WTC11 (cell line): ENCODE measurements at regions not wholly inside any gene's neighbourhood (a gene's known extent, or its start where the extent isn't known, plus 50 kb on each side); places are given as distances from the start of the nearest gene placed in this dataset.

ENCODE experiments used
- ATAC-seq: fragments of 200-7000 bp; cut with Tn5 transposase; 2 replicates; pipeline ENCODE4 v1.10.0; 2021; ENCODE audit warnings: mild to moderate bottlenecking, moderate library complexity
- CTCF ChIA-PET: fragments of 300-600 bp; sonication (Branson Sonifier 250); formaldehyde crosslinking; loops from one replicate; lab custom pipeline; 2021; ENCODE audit warnings: antibody characterized with exemption; lab: Charles Lee
- POLR2A ChIA-PET: fragments of 350-600 bp; sonication (Branson Sonifier 250); formaldehyde crosslinking; loops from one replicate; lab custom pipeline; 2021; ENCODE audit warnings: antibody characterized with exemption; lab: Charles Lee
- DNase-seq: peaks from one replicate; pipeline ENCODE4 v3.0.0; 2021; ENCODE audit warnings: low spot score
- H3K27ac Mint-ChIP-seq: 2 replicates; pipeline ENCODE4 v1.8.0; 2021; ENCODE audit warnings: mixed read lengths
- H3K27me3 Mint-ChIP-seq: 2 replicates; pipeline ENCODE4 v1.8.0; 2021; ENCODE audit warnings: low read depth, mild to moderate bottlenecking, moderate library complexity, mixed read lengths
- H3K36me3 Mint-ChIP-seq: 2 replicates; pipeline ENCODE4 v1.8.0; 2021; ENCODE audit warnings: mixed read lengths
- H3K4me1 Mint-ChIP-seq: 2 replicates; pipeline ENCODE4 v1.8.0; 2022; ENCODE audit warnings: mixed read lengths
- H3K4me3 Mint-ChIP-seq: 2 replicates; pipeline ENCODE4 v1.8.0; 2021; ENCODE audit warnings: mild to moderate bottlenecking, moderate library complexity, mixed read lengths
- H3K9me3 Mint-ChIP-seq: 2 replicates; pipeline ENCODE4 v1.8.0; 2021; ENCODE audit warnings: mixed read lengths
- AFF4 ChIP-seq: sonication (generic); formaldehyde crosslinking; IDR thresholded peaks from 2 replicates; pipeline ENCODE4 v1.8.1; 2023; ENCODE audit warnings: mild to moderate bottlenecking, missing genetic modification reagents, borderline replicate concordance
- E2F5 ChIP-seq: sonication (generic); formaldehyde crosslinking; IDR thresholded peaks from 2 replicates; pipeline ENCODE4 v1.8.1; 2022; ENCODE audit warnings: mild to moderate bottlenecking, moderate library complexity, missing genetic modification reagents
- ERG ChIP-seq: fragments of 250-450 bp; sonication (Bioruptor Pico); IDR thresholded peaks from 2 replicates; pipeline ENCODE4 v1.8.0; 2021; ENCODE audit warnings: mild to moderate bottlenecking
- FOXP4 ChIP-seq: sonication (generic); formaldehyde crosslinking; IDR thresholded peaks from 2 replicates; pipeline ENCODE4 v1.8.0; 2022; ENCODE audit warnings: mild to moderate bottlenecking, missing genetic modification reagents
- NR2C2 ChIP-seq: sonication (generic); formaldehyde crosslinking; IDR thresholded peaks from 2 replicates; pipeline ENCODE4 v1.8.0; 2022; ENCODE audit warnings: mild to moderate bottlenecking, missing genetic modification reagents
- PRRX2 ChIP-seq: fragments of 250-450 bp; sonication (Bioruptor Pico); IDR thresholded peaks from 2 replicates; pipeline ENCODE4 v1.8.0; 2021; ENCODE audit warnings: mild to moderate bottlenecking
- TEAD4 ChIP-seq: sonication (generic); formaldehyde crosslinking; IDR thresholded peaks from 2 replicates; pipeline ENCODE4 v1.8.0; 2022; ENCODE audit warnings: mild to moderate bottlenecking, missing genetic modification reagents
- USF1 ChIP-seq: sonication (generic); formaldehyde crosslinking; IDR thresholded peaks from 2 replicates; pipeline ENCODE4 v1.8.0; 2022; ENCODE audit warnings: mild to moderate bottlenecking, missing genetic modification reagents
- ZNF263 ChIP-seq: sonication (generic); formaldehyde crosslinking; IDR thresholded peaks from 2 replicates; pipeline ENCODE4 v1.8.1; 2022; ENCODE audit warnings: low read depth, mild to moderate bottlenecking, moderate library complexity, missing genetic modification reagents
- TF ChIP-seq, protein P1 (sequence below): sonication (generic); formaldehyde crosslinking; IDR thresholded peaks from 2 replicates; pipeline ENCODE4 v1.8.0; 2023; ENCODE audit warnings: mild to moderate bottlenecking, missing genetic modification reagents
- TF ChIP-seq, protein P2 (sequence below): sonication (generic); formaldehyde crosslinking; IDR thresholded peaks from 2 replicates; pipeline ENCODE4 v1.8.1; 2023; ENCODE audit warnings: mild to moderate bottlenecking, missing genetic modification reagents, moderate library complexity
- TF ChIP-seq, protein P3 (sequence below): sonication (generic); formaldehyde crosslinking; IDR thresholded peaks from 2 replicates; pipeline ENCODE4 v1.8.0; 2023; ENCODE audit warnings: missing genetic modification reagents, mild to moderate bottlenecking, borderline replicate concordance
- TF ChIP-seq, protein P4 (sequence below): sonication (generic); formaldehyde crosslinking; IDR thresholded peaks from 2 replicates; pipeline ENCODE4 v1.8.1; 2023; ENCODE audit warnings: mild to moderate bottlenecking, missing genetic modification reagents, moderate library complexity

DNA sequence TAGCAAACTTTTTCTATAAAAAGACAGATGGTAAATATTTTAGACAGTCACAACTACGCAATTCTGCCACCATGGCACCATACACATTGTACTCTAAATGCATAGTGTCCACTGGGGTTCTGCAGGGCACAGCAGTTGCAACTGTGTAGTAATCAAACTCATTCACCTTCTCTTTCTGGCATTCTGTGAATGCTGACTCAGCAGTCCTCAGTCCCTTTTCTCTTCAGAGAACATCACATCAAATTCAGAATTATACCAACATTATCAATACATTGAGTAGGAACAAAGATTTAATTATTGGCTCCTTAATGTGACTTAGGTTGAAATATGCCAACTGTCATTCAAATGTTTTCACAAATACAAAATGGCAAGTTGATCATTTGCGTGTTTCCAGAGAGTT lies 74.2 kb upstream of the N4BP1 start:
- POLR2A ChIA-PET: no interaction called here
- TF ChIP-seq TEAD4 (CRISPR knock-in tag) (no peak), USF1 (CRISPR knock-in tag) (no peak), FOXP4 (CRISPR knock-in tag) (no peak)
- TF ChIP-seq, protein P1, sequence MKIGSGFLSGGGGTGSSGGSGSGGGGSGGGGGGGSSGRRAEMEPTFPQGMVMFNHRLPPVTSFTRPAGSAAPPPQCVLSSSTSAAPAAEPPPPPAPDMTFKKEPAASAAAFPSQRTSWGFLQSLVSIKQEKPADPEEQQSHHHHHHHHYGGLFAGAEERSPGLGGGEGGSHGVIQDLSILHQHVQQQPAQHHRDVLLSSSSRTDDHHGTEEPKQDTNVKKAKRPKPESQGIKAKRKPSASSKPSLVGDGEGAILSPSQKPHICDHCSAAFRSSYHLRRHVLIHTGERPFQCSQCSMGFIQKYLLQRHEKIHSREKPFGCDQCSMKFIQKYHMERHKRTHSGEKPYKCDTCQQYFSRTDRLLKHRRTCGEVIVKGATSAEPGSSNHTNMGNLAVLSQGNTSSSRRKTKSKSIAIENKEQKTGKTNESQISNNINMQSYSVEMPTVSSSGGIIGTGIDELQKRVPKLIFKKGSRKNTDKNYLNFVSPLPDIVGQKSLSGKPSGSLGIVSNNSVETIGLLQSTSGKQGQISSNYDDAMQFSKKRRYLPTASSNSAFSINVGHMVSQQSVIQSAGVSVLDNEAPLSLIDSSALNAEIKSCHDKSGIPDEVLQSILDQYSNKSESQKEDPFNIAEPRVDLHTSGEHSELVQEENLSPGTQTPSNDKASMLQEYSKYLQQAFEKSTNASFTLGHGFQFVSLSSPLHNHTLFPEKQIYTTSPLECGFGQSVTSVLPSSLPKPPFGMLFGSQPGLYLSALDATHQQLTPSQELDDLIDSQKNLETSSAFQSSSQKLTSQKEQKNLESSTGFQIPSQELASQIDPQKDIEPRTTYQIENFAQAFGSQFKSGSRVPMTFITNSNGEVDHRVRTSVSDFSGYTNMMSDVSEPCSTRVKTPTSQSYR (CRISPR knock-in tag): no peak

GRCh38 chr16:48682971-48683370 lies 73.0 kb upstream of the N4BP1 start:
- ATAC-seq: no peak
- no peak overlapping the region for H3K27ac Mint-ChIP-seq
- no peaks in the 10 kb centered on the region for H3K36me3 Mint-ChIP-seq
- ChIA-PET POLR2A (interaction anchor here (0.6 to 0.7 kb wide), 2 partner anchors 25 to 630 kb away, joined by 3 read pairs; no protein-coding TSS in a partner anchor), CTCF (interaction anchor here (1.5 kb wide), 1 partner anchor 666 kb away, joined by 5 read pairs; no protein-coding TSS in a partner anchor)
- no peaks in the 10 kb centered on the region for H3K9me3 Mint-ChIP-seq
- no peaks in the 10 kb centered on the region for H3K27me3 Mint-ChIP-seq
- H3K4me1 Mint-ChIP-seq: peaks cover 23% of the 10 kb centered on the region
- no peak for DNase-seq
- no peak overlapping the region for H3K4me3 Mint-ChIP-seq
- TF ChIP-seq, protein P2, sequence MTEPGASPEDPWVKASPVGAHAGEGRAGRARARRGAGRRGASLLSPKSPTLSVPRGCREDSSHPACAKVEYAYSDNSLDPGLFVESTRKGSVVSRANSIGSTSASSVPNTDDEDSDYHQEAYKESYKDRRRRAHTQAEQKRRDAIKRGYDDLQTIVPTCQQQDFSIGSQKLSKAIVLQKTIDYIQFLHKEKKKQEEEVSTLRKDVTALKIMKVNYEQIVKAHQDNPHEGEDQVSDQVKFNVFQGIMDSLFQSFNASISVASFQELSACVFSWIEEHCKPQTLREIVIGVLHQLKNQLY (CRISPR knock-in tag): no peak
- TF ChIP-seq AFF4 (CRISPR knock-in tag) (no peak), ZNF263 (CRISPR knock-in tag) (no peak), NR2C2 (CRISPR knock-in tag) (no peak), PRRX2 (CRISPR knock-in tag) (no peak), ERG (CRISPR knock-in tag) (no peak), E2F5 (CRISPR knock-in tag) (no peak)
- TF ChIP-seq, protein P3, sequence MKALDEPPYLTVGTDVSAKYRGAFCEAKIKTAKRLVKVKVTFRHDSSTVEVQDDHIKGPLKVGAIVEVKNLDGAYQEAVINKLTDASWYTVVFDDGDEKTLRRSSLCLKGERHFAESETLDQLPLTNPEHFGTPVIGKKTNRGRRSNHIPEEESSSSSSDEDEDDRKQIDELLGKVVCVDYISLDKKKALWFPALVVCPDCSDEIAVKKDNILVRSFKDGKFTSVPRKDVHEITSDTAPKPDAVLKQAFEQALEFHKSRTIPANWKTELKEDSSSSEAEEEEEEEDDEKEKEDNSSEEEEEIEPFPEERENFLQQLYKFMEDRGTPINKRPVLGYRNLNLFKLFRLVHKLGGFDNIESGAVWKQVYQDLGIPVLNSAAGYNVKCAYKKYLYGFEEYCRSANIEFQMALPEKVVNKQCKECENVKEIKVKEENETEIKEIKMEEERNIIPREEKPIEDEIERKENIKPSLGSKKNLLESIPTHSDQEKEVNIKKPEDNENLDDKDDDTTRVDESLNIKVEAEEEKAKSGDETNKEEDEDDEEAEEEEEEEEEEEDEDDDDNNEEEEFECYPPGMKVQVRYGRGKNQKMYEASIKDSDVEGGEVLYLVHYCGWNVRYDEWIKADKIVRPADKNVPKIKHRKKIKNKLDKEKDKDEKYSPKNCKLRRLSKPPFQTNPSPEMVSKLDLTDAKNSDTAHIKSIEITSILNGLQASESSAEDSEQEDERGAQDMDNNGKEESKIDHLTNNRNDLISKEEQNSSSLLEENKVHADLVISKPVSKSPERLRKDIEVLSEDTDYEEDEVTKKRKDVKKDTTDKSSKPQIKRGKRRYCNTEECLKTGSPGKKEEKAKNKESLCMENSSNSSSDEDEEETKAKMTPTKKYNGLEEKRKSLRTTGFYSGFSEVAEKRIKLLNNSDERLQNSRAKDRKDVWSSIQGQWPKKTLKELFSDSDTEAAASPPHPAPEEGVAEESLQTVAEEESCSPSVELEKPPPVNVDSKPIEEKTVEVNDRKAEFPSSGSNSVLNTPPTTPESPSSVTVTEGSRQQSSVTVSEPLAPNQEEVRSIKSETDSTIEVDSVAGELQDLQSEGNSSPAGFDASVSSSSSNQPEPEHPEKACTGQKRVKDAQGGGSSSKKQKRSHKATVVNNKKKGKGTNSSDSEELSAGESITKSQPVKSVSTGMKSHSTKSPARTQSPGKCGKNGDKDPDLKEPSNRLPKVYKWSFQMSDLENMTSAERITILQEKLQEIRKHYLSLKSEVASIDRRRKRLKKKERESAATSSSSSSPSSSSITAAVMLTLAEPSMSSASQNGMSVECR (CRISPR knock-in tag): no peak
- TF ChIP-seq, protein P4, sequence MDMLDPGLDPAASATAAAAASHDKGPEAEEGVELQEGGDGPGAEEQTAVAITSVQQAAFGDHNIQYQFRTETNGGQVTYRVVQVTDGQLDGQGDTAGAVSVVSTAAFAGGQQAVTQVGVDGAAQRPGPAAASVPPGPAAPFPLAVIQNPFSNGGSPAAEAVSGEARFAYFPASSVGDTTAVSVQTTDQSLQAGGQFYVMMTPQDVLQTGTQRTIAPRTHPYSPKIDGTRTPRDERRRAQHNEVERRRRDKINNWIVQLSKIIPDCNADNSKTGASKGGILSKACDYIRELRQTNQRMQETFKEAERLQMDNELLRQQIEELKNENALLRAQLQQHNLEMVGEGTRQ (CRISPR knock-in tag): no peak

More for the DNA sequence above, 74.2 kb upstream of the N4BP1 start:
- Mint-ChIP-seq H3K4me1 (peaks cover 23% of the 10 kb centered on the region), H3K27me3 (no peaks in the 10 kb centered on the region), H3K9me3 (no peaks in the 10 kb centered on the region), H3K4me3 (no peak overlapping the region), H3K27ac (no peak overlapping the region), H3K36me3 (no peaks in the 10 kb centered on the region)
- DNase-seq: no peak
- no peak for ATAC-seq
- CTCF ChIA-PET: no interaction called here
